AG08395 (cell line): ENCODE measurements at regions not wholly inside any gene's neighbourhood (a gene's known extent, or its start where the extent isn't known, plus 50 kb on each side); places are given as distances from the start of the nearest gene placed in this dataset.
"Not testable (repeated sequence)": the region's sequence is repeated elsewhere in the genome, so short reads cannot be mapped to it uniquely, and the experiment has no call there.

Source experiments
- DNase-seq: peaks from one replicate; pipeline ENCODE4 v3.0.0; 2012; ENCODE audit warnings: mixed read lengths, low spot score

- DNase-seq = no peak
Observed at GRCh38 chr15:38961456-38961855, 396.8 kb upstream of the RASGRP1 start.

GRCh38 chr15:38961931-38962330, 397.3 kb upstream of the RASGRP1 start:
- DNase-seq = peak; percentile 11

GRCh38 chr15:38972831-38973230, 408.2 kb upstream of the RASGRP1 start:
- DNase-seq = no peak

GRCh38 chr15:38975282-38975990, 410.8 kb upstream of the RASGRP1 start:
- DNase-seq = no peak

DNA sequence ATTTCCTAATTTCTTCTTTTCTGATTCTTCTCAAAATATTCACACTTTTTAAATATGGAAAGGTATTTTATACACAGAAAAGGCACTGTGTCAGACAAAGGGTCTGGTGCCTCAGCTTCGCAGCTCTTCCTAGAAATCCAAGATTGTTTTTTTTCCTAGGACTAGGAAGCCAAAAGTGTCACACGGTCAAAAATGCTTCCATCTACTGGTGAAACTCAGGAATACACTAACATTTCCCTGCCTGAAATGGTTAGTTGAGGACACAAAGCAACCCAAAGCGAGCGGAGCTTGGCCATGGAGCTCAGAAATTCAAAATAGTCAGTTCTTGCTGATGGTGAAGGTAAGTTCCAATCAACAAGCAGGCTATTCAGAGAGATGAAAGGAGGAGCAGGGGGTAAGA, 426.5 kb upstream of the RASGRP1 start:
- DNase-seq = peak; percentile 19

- no peak for DNase-seq
Observed at GRCh38 chr15:38991701-38992100, 427.1 kb upstream of the RASGRP1 start.

DNA sequence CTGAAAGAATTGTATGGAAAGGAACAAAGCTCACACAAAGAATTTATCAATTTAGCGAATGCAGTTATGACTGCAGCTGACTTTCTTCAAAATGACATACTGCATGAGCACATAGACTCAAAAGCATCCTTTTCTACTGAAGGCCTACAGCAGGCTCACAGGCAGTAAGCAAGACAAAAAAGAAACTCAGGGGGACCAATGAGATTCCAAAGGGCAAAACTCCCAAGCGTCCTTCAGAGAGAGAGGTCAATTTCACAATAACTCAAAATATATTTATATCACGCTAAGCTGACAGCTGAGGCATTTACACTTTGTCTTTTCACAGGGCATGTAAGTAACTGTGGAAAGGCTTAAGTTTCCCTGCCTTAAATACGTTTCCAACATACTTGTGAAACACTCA, 427.9 kb upstream of the RASGRP1 start:
- DNase-seq = no peak

- no peak for DNase-seq
Observed at GRCh38 chr15:38992930-38993329, 428.3 kb upstream of the RASGRP1 start.

DNA sequence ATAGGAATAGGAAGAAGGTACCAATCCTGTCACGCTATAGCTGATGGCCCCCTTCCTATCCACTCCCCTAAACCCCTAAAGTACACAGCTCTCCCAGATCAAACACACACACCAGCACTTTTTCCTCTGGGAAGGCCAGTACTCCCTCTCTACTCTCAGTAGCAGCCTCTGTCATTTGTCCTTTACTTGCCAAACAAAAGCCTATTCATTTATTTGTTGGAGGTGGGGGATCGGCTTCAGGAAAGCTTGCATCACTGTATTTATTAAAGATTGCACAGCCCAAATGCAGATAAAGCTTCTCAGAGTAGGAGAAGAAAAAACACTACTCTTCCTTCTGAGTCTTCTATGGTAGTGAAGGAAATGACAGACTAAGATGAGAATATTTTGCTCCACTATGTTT, 429.7 kb upstream of the RASGRP1 start:
- DNase-seq = no peak

GRCh38 chr15:38996111-38996631, 431.6 kb upstream of the RASGRP1 start:
- DNase-seq = peak; percentile 83

GRCh38 chr15:38997841-38998240, 433.2 kb upstream of the RASGRP1 start:
- DNase-seq = no peak

DNA sequence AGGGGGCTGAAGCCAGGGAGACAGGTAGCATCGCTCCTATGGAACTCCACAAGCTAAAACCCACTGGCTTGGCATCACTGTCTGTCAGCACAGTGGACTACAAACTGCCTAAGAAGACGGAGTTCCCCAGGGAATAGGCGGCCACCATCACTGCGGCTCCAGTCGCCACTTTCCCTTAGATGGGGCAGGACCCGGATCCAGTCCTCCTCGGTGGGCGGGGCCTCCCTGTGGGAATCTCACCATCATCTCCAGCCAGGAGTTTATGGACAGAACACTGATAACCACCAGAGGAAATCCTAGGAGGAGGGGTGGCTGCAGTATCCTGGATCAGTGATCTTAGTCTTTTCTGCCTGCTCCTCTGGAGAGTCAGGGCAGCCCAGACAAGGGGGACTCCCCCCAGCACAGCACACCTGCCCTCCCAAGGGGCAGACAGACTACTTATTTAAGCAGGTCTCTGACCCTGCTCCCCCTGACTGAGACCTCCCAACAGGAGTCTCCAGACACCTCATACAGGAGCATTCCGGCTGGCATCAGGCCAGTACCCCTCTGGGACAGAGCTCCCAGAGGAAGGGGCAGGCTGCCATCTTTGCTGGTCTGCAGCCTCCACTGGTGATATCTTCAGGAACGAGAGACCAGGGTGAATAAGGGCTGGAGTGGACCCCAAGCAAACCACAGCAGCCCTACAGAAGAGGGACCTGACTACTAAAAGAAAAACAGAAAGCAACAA, 435.6 kb upstream of the RASGRP1 start:
- no peak for DNase-seq

DNA sequence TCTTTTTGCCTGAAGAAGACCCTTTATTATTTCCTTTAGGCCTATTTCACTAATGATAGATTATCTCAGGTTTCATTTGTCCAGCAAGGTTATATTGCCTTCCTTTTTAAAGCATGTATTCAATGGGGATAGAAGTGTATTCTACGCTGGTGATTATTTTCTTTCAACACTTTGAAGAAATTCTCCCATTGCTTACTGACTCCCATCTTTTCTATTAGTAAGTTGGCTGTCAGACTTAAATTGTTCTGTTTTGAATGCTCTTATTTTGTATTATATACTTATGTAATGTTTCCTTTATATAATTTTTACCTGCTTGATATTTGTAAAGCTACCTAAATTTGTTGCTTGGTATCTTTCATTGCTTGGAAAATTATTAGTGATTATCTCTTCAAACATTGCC, 445.1 kb upstream of the RASGRP1 start:
- DNase-seq = no peak

GRCh38 chr15:39011066-39011465, 446.5 kb upstream of the RASGRP1 start:
- not testable (repeated sequence) for DNase-seq

- no peak for DNase-seq
Observed at GRCh38 chr15:39013262-39013661, 448.6 kb upstream of the RASGRP1 start.

- no peak for DNase-seq
Observed at GRCh38 chr15:39014682-39015081, 450.1 kb upstream of the RASGRP1 start.

DNA sequence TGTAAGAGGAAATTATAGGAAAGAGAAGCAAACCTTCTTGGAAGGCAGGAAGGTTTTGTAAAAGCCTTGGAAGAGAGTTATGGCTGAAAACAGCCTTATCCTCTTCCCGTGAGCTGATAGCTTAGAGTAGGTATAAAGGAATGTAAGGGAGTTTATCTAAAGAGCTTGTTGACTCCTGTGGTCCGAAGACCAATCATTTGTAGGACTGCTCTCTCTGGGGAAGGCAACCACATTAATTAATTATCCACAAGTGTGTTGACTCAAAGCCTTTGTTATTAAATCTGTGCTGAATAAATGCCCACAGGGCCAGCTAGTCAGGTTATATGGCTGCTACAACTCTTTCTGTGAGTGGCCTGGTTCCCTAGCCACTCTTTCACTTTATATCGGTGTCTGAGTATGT, 452.1 kb upstream of the RASGRP1 start:
- DNase-seq = peak; percentile 44

- no peak for DNase-seq
Observed at GRCh38 chr15:39018966-39019365, 454.4 kb upstream of the RASGRP1 start.

DNA sequence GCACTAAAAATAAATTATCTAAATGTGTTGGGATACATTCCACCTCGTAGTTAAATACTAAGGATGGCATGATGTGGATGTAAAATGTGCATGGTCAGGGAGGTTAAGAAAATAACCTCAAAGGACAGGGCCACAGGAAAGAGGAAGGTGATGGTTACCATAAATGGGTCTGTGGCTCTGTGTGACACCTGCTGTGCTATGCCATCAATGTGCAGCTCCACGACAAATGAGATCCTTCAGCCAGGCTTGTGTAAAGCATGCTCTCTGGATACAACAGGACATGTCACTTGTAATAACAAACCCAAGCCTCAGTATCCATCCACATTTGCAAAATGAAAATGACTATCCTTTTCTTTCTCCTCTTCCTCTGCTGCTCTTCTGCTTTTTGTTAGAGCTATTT, 456.7 kb upstream of the RASGRP1 start:
- DNase-seq = no peak

GRCh38 chr15:39022532-39023305, 458.1 kb upstream of the RASGRP1 start:
- no peak for DNase-seq

GRCh38 chr15:39025321-39025720, 460.7 kb upstream of the RASGRP1 start:
- peak; percentile 30 for DNase-seq

DNA sequence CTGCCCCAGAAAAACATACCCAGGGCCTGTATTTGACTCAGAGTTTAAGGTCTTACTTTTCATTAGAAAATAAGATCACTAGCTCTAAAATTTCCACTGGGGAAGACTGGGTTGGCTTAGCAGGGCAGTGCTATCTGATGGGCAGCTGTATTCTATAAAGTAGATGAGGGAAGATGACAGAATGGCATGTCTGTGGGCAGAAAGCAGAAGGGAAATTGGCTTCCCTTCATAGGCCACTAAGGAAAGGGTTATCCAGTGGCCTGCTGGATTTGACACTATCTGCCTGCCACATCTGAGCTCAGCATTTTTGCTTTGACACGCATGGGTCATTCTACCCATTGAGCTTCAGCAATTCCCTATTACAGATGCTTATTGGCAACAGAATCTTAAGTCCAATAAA, 461.3 kb upstream of the RASGRP1 start:
- no peak for DNase-seq

GRCh38 chr15:39028069-39028468, 463.5 kb upstream of the RASGRP1 start:
- peak; percentile 62 for DNase-seq
